GM18508 (cell line): ENCODE measurements at regions not wholly inside any gene's neighbourhood (a gene's known extent, or its start where the extent isn't known, plus 50 kb on each side); places are given as distances from the start of the nearest gene placed in this dataset.

Experiments used
- ATAC-seq: cut with Tn5 transposase; IDR thresholded peaks from one replicate; pipeline ENCODE4 v1.9.1; 2021; ENCODE audit warnings: moderate number of reproducible peaks; ENCODE audit not compliant: insufficient read depth, unreplicated experiment

DNA sequence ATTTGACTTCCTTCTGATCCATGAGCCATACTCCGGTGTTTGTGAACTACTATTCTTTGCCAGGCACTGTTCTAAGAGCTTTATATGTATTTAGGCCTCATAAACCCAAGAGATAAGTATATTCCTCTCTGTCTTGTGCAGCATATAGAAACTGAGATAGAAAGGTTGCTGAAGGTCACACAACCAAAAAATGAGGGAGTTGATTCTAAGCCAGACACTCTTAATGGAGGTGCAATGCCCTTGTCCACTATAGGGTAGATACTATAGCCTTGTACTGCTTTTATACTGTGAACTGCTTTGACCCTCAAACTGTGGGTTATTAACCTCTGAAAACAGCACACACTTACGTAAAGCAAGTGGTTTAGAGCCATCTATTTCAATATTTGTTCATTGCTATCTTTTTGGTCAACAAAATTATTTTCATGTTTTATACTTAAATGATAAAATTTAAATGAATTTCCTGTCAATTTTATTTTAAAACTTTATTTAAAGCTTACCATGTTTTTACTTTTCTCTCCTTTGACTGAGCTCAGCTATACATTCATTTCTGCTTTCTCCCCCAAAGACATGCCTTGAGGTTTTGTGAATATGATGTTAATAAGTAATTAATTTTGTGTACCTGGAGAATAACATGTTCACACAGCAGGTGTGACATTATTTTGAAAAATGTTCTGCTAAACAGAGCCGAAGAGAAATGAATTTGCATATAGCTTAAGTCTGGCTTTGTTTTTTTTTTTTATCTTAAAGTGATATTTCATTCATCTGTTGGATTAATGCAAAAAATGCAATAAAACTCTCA, 687.3 kb downstream of the DNAJB9 start:
- no peak for ATAC-seq

GRCh38 chr7:109259151-109259550, 689.5 kb downstream of the DNAJB9 start:
- ATAC-seq: peak; percentile 67

DNA sequence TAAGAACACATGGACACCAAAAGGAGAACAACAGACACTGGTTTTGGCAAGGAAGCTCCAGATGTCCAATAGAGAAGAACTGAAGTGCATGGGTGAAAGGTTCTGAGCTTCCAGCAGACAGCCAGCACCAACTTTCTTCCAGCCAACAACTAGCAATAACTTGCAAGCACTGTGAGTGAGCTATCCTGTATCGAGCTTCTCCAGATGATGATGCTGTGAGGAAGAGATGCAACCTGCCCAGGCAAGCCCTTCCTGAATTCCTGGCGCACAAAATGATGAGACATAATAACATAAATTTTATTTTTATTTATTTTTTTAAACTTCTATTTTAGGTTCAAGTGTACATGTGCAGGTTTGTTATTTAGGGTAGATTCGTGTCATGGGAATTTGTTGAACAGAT, 692.1 kb downstream of the DNAJB9 start:
- no peak for ATAC-seq

- ATAC-seq: no peak
Observed at GRCh38 chr7:109266610-109267009, 696.9 kb downstream of the DNAJB9 start.

GRCh38 chr7:109276348-109276747, 706.7 kb downstream of the DNAJB9 start:
- no peak for ATAC-seq

DNA sequence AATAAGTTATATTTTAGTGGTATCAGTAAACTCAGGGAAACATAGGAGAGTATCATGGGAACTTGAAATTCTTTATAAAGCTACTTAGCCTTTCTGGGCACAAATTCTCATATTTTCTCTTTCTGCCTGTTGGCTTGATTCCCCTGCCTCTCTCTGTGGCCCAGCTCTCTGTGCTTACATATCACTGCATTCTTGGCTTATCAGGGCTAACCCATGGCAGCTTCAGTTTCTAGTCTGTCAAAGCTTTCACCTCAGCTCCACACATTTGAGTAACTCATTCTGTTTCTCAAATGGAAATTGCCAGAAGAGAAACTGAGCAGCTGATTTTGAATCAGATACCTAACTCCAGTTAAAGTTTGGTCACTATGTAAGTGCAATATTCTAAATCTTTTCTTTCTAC, 713.1 kb downstream of the DNAJB9 start:
- no peak for ATAC-seq

DNA sequence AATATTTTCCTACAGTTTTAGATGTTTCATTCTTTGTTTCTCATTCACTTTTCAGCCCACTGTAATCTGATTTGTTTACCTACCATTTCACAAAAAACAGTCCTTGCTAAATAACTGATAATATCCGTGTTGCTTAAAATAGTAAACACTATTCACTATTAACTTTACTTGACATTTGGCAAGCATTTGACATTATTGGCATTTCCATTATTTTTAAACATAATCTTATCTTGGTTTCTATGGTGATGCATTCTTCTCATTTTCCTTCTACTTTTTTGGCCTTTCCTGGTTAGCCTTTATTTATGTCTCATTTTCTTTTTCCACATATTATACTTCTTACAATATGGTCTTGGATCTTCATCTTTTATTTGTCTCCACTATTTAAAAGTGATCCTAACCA, 715.3 kb downstream of the DNAJB9 start:
- ATAC-seq: no peak

GRCh38 chr7:109295158-109295557, 725.5 kb downstream of the DNAJB9 start:
- no peak for ATAC-seq

- no peak for ATAC-seq
Observed at GRCh38 chr7:109308816-109309215, 739.1 kb downstream of the DNAJB9 start.

DNA sequence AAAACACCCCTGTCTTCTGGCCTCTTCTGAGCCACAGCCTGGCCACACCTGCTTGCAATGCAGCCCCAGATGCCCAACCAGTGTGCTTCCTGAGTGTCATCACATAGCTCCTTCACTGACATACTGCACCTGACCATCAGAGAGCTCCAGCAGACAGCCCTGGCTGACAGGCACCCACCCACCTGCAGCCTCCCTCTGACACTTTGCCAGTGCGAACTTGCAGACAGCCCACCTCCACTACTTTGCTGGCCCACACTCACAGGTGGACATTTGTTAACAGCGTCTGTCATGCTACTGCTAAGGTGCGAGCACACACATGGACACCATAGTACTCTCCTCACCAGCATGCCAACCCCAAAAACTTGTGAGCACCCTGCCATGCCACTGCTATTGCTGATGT, 740.1 kb downstream of the DNAJB9 start:
- no peak for ATAC-seq

DNA sequence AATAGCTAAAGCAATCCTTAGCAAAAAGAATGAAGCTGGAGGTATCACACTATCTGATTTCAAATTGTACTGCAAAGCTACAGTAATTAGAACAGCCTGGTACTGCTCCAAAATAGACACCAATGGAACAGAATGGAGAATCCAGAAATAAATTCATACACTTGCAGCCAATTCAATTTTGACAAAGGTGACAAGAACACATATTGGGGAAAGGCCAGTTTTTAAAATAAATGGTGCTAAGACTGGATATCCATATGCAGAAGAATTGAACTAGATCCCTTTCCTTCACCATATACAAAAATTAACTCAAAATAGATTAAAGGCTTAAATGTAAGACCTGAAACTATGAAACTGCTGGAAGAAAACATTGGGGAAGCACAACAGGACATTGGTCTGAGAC, 748.5 kb downstream of the DNAJB9 start:
- no peak for ATAC-seq

GRCh38 chr7:109322833-109323232, 753.2 kb downstream of the DNAJB9 start:
- ATAC-seq: peak; percentile 91

- ATAC-seq: no peak
Observed at GRCh38 chr7:109331423-109331822, 761.7 kb downstream of the DNAJB9 start.

DNA sequence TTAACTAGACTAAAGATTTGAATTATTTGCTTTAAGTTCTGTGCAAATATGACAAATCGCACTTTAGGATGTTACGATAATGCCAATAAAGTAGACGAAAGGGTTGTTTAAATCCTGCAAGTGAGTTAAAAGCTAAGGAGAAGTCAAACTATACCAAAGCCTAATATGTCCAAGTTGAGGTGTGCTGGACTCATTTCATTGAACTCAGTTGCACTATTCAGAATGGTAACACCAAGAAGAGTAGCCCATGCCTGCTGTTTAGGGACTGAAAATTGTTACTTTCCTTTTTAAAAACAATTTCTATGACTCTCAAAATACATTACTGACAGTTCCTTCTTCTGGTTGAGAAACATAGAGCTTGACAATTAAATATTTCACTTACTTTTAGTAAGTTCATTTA, 766.3 kb downstream of the DNAJB9 start:
- ATAC-seq: no peak

- ATAC-seq: no peak
Observed at GRCh38 chr7:109336531-109336930, 766.9 kb downstream of the DNAJB9 start.

DNA sequence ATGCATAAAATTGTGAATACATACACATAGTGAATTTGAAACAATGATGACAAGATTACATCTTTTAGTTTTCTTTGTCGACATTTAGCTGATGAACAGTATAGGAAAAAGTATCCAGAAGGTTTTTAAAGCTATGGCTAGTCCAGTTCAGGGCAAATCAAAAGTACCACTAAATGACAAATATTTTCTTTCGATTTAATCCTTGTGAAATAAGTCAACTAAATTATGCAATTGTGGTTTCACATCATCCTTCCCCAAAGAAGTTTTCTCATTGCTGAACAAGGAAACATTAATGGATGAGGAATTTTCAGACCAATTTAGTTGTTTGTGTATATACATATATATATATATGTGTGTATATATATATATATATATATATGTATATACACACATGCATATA, 774.0 kb downstream of the DNAJB9 start:
- no peak for ATAC-seq

- ATAC-seq: no peak
Observed at GRCh38 chr7:109351493-109351892, 781.8 kb downstream of the DNAJB9 start.

- ATAC-seq: no peak
Observed at GRCh38 chr7:109354000-109354399, 784.3 kb downstream of the DNAJB9 start.

GRCh38 chr7:109354552-109354951, 784.9 kb downstream of the DNAJB9 start:
- ATAC-seq: no peak

- ATAC-seq: no peak
Observed at GRCh38 chr7:109375823-109376222, 806.1 kb downstream of the DNAJB9 start.

GRCh38 chr7:109376576-109376975, 806.9 kb downstream of the DNAJB9 start:
- ATAC-seq: no peak

DNA sequence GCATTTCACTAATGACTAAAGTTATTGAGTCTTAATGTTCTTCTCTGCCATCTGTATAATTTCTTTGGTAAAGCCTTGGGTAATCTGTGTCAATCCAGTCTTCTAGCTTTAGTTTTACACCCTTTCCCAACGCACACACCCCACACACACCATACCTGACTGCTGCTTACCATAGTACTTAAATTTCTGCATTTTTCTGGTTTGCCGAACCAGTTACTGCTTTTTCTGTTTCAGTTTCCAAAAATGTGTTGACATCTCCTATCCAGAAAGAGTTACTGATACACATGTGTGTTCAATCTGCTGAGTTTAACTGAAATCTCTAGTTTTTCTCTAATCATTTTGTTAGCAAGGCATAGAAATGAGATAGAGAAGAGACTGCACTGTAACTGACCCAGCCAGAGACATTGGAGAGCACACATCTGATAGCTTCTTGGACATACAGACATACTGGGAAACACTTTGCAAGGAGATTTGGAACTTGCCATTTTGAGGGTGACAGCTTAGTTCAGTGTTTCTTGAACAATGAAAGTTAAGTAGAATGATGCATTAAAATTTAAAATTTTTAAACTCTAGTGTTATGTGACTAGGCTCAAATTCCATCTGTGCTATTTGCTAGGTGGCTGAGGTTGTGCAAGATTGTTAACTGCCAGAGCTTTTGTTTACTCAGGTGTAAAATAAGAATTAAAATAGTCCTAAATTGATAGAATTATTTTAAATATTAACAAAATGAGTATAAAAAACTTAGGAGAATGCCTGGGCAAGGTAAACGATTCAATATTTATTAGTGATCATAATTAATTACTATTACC, 807.6 kb downstream of the DNAJB9 start:
- ATAC-seq: no peak
